ENCODE measurements at regions not wholly inside any gene's neighbourhood (a gene's known extent, or its start where the extent isn't known, plus 50 kb on each side); places are given as distances from the start of the nearest gene placed in this dataset.
"Not testable (repeated sequence)": the region's sequence is repeated elsewhere in the genome, so short reads cannot be mapped to it uniquely, and the experiment has no call there.

- DNase-seq (ENCODE audit: low read depth in 3 of 3) = no peak
Observed at GRCh38 chr20:33908336-33908735, 85.4 kb upstream of the RALY start.

GRCh38 chr20:33908868-33909267 lies 84.8 kb upstream of the RALY start:
- DNase-seq (ENCODE audit: low read depth in 3 of 3) = no peak

- no peak for DNase-seq (ENCODE audit: low read depth in 3 of 3)
Observed at GRCh38 chr20:33909331-33909921, 84.3 kb upstream of the RALY start.

- DNase-seq (ENCODE audit: low read depth in 3 of 3) = no peak
Observed at GRCh38 chr20:33910056-33910455, 83.7 kb upstream of the RALY start.

- no peak for DNase-seq (ENCODE audit: low read depth in 3 of 3)
Observed at GRCh38 chr20:33910529-33911327, 83.0 kb upstream of the RALY start.

GRCh38 chr20:33914919-33915318 lies 78.8 kb upstream of the RALY start:
- DNase-seq (ENCODE audit: low read depth in 3 of 3) = peak in 2 of 3 experiments; percentile 27 to 35

GRCh38 chr20:33915726-33916331 lies 77.9 kb upstream of the RALY start:
- DNase-seq (ENCODE audit: low read depth in 3 of 3) = peak; percentile 21 to 30 (median 26)

GRCh38 chr20:33916768-33917167 lies 76.9 kb upstream of the RALY start:
- DNase-seq (ENCODE audit: low read depth in 3 of 3) = no peak

GRCh38 chr20:33917831-33918525 lies 75.7 kb upstream of the RALY start:
- no peak for DNase-seq (ENCODE audit: low read depth in 3 of 3)

- DNase-seq (ENCODE audit: low read depth in 3 of 3) = no peak
Observed at GRCh38 chr20:33918662-33919061, 75.0 kb upstream of the RALY start.

GRCh38 chr20:33919653-33920052 lies 74.1 kb upstream of the RALY start:
- no peak for DNase-seq (ENCODE audit: low read depth in 3 of 3)

- DNase-seq (ENCODE audit: low read depth in 3 of 3) = no peak
Observed at GRCh38 chr20:33922224-33922623, 71.5 kb upstream of the RALY start.

GRCh38 chr20:33923740-33924139 lies 70.0 kb upstream of the RALY start:
- no peak for DNase-seq (ENCODE audit: low read depth in 3 of 3)

GRCh38 chr20:33925867-33926266 lies 67.8 kb upstream of the RALY start:
- DNase-seq (ENCODE audit: low read depth in 3 of 3) = no peak

- no peak for DNase-seq (ENCODE audit: low read depth in 3 of 3)
Observed at GRCh38 chr20:33926425-33926824, 67.3 kb upstream of the RALY start.

GRCh38 chr20:33927724-33928123 lies 66.0 kb upstream of the RALY start:
- DNase-seq (ENCODE audit: low read depth in 3 of 3) = no peak

GRCh38 chr20:33929917-33930316 lies 63.8 kb upstream of the RALY start:
- DNase-seq (ENCODE audit: low read depth in 3 of 3) = no peak

GRCh38 chr20:33933469-33933909 lies 60.2 kb upstream of the RALY start:
- peak in 2 of 3 experiments; percentile 25 to 33 for DNase-seq (ENCODE audit: low read depth in 3 of 3)

- DNase-seq (ENCODE audit: low read depth in 3 of 3) = no peak
Observed at GRCh38 chr20:33936656-33937055, 57.1 kb upstream of the RALY start.

- not testable (repeated sequence) for DNase-seq (ENCODE audit: low read depth in 3 of 3)
Observed at GRCh38 chr20:33939031-33939430, 54.7 kb upstream of the RALY start.

GRCh38 chr20:33940666-33941065 lies 53.0 kb upstream of the RALY start:
- DNase-seq (ENCODE audit: low read depth in 3 of 3) = no peak

All from stimulated activated CD4-positive, alpha-beta T cell treated with anti-CD3 and anti-CD28 coated beads, TNF-alpha, amount 100 ng/mL, for 4 hours (primary cell).